HG03354 (cell line): ENCODE measurements at regions not wholly inside any gene's neighbourhood (a gene's known extent, or its start where the extent isn't known, plus 50 kb on each side); places are given as distances from the start of the nearest gene placed in this dataset.

Source experiments
- ATAC-seq: cut with Tn5 transposase; IDR thresholded peaks from one replicate; pipeline ENCODE4 v1.9.1; 2021; ENCODE audit warnings: mild to moderate bottlenecking; ENCODE audit not compliant: unreplicated experiment, poor library complexity, severe bottlenecking

DNA sequence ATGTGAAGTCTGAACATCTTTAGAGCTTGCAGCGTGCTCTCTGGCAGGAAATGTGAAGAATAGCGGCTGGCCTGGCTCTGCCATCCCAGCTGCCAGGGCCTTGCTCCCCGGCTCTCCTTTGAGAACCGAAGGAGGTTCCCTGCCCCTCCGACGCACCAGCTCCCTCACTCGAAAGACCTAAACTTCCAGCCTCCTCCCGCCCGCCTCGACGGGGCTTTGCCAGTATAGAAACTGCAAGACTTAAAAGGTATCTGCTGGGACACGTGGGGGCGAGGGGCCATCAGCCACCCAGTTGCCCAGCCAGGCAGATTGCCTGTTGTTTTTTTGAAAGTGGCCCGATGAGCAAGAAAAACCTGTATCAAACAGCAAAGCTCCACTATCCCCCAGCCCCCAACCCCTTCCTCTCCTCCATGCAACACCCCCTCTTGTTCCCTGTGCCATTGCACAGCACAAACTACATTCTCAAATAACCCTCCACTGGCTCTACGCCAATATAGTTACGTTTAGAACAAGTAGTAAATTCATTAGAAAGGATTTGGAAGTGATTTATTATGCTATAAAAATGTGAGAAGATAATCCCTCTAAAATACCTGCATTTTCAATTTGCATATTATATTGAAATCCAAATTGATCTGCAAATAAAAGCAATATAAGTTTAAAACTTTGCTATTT lies 331.9 kb downstream of the MED10 start:
- no peak for ATAC-seq

DNA sequence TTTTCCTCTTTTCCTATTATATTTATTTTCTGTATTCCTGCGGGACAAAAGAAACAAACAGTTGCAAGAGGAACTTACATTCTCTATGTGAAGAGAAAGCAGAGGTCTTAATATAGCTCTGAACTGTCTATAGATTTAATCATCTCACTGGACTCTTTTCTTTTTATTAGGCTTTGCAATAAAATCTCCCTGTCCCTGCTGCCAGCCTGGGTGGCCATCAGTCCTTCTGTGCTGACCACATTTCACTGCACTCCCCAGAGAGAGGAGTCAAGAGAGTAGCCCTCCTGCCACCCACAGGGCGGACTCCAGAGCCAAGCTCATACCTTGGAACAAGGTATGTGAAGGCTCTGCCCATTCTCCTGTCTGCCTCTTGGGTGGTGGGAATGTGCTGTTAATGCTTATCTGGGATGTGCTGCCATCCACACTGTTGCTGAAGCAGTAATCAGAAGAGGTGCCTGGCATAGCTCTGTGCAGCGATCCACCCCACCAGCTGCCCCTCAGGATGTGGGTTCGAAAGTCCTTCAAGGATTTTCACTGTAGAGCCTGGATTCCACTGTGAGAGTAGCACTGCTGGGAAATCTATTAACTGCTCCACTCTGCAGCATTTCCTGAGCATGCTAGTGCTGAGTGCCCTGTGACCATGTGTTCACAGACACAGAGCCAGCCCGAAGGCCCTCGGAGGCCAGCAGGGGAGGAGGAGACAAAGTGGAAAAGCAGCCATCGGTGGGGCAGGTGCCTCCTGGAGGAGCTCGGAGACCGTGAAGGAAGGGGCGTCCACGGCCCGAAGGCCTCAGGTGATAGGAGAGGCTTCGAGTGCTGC lies 334.6 kb downstream of the MED10 start:
- ATAC-seq = no peak

DNA sequence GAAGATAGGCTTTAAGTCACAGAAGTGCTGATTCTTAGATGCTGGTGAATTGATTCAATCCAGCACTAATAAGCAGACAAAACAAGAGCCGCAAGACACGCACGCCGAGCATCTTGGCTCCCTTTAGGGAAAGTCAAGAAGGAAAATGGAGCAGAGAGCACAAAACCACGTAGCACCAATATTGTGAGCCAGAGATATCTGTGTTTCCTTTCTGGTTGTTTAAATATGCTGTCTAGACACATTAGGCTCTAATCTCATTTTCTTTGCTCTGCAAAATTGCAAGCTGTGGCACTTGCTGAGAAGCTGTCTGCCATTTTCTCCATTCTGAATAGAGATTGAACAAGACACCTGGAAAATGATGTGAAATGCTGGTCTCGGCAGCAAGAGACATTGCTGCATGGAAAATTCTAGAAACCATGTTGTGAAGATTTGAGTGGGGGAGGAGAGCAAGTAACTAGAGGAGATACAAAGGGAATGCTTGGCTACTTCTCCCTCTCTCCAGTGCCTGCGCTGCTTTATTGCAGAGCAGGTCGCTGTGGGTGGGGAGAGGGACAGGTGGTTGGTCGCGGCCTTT lies 336.3 kb downstream of the MED10 start:
- no peak for ATAC-seq

DNA sequence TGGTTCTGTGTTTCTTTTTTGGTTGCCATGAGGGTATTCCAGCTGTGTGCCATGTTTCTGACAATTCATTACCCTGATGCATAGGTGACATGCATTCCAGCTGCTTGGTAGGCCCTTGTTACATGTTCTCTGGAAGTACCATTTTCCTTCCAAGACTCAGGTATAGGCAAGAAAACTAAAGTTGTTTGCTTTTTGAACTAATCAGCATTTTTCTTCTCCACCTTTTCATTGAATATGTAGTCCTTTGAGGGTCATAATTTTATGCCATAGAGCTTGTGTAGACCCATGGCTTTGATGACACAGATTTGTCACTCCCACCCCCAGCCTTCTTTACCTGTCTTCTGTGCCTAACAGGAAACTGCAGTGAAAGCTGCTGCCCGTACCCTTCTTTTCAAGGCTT lies 339.2 kb downstream of the MED10 start:
- no peak for ATAC-seq

DNA sequence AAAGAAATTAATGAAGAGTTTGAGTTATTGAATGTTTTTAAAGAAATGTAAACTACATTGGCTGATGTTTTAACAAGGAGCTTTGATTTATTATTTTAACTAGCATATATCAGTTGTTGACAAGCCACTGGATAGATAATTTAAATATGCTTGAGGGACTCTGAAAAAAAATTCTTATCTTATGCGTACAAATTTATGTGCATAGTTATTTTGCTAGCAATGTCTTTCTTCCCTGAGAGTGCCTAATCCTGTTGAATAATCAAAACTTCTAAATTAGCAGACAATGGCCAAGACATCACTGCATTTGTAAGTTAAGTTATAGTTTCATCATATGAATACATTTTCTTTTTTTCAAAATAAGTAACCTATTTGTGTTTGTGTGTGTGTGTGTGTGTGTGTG lies 342.3 kb downstream of the MED10 start:
- ATAC-seq = no peak

DNA sequence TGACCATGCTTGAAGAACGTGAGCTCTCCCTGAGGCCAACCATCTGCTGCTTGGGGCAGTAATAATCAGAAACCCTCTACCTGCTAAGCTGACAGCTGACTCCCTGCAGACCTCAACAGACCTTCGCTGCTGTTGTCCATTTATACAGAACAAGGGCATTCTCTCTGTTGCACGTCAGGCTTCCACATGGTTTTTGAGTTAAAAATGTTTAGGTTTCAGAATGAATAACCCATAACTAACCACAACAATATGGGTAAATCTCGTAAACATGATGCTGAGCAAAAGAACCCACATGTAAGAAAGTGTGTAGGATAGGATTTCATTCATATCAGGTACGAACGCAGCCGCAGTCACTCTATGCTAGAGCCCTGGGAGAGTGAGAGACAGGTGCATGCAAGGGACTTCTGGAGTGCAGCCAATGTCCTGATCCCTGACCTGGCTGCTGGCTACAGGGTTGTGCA lies 348.5 kb downstream of the MED10 start:
- no peak for ATAC-seq

DNA sequence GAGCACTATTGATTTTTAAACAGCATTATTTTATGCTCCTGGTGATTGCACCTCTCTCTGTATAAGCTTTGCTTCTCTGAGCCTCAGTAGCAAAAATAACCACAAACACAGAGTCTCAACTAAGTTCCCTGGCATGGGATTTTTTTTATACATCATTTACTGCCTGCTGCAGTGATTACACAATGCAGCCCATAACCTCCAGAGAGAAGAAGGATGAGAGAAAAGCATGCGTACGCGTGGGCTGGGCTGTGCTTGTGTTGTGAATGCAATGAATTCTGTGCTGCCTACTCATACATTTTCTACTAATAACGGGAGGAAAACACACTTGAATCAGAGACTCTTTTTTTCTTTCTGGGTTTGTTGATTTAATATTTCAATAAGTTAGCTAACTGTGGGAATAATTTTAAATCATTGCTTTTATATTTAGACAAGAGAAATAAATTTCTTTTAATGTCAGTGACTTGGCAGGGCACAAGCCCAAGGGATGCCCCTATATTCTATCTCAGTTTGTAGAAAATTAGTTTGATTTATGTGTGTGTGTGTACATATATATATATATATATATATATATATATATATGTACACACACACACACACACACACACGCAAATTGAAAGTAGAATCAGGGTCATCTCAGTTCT lies 351.5 kb downstream of the MED10 start:
- ATAC-seq = no peak

DNA sequence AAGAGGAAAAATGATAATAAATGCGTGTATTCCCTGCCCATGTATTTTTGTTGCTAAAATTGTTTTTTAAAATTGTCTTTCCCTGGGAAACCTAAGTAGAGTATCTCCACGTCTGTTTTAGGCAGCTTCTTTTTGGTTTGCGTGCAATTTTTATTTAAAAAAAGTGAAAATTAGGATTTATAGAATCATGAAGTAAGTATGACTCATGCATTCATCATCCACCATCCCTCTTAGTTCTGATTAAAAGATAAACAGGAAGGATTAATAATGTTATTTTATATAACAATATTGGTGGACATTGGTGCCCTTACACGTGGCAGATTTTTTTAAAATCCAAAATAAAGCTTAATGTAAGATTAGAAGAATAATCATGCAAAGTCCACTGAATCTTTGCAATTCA lies 358.7 kb downstream of the MED10 start:
- ATAC-seq = no peak

DNA sequence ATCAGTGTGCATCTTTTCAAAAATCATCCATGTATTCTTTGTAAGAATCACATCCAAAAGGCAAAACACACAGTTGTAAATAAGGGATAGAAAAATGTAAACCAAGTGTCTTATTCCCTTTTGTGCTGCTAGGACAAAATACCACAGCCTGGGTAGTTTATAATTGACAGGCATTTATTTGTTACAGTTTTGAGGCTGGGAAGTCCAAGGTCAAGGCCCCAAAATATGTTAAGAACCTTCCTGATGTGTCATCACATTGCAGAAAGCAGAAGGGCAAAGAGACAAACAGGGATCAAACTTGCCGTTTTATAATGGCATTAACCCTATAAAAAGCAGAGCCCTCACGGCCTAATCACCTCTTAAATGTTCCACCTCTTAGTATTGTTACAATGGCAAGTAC lies 364.8 kb downstream of the MED10 start:
- no peak for ATAC-seq

DNA sequence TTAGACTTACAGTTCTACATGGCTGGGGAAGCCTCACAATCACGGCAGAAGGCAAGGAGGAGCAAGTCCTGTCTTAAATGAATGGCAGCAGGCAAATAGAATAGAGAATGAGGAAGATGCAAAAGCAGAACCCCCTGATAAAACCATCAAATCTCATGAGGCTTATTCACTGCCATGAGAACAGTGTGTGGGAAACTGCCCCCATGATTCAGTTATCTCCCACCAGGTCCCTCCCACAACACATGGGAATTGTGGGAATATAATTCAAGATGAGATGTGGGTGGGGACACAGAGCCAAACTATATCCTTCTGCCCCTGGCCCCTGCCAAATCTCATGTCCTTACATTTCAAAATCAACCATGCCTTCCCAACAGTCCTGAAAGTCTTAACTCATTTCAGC lies 367.1 kb downstream of the MED10 start:
- ATAC-seq = no peak

DNA sequence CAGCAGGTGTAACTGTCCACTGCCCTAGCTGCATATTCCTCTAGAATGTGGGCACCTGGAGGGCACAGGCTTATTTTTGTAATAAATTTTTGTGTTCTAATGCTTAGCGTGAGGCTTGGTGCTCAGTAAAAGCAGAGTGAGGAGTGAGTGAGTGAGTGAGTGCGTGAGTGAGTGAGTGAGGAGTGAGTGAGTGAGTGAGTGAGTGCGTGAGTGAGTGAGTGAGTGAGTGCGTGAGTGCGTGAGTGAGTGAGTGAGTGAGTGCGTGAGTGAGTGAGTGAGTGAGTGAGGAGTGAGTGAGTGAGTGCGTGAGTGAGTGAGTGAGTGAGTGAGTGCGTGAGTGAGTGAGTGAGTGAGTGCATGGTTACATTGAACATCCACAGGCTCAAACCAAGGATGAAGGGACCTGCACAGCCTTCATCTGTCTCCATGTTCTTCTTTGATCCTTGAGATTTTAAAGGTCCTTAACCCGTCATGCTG lies 371.5 kb downstream of the MED10 start:
- no peak for ATAC-seq

DNA sequence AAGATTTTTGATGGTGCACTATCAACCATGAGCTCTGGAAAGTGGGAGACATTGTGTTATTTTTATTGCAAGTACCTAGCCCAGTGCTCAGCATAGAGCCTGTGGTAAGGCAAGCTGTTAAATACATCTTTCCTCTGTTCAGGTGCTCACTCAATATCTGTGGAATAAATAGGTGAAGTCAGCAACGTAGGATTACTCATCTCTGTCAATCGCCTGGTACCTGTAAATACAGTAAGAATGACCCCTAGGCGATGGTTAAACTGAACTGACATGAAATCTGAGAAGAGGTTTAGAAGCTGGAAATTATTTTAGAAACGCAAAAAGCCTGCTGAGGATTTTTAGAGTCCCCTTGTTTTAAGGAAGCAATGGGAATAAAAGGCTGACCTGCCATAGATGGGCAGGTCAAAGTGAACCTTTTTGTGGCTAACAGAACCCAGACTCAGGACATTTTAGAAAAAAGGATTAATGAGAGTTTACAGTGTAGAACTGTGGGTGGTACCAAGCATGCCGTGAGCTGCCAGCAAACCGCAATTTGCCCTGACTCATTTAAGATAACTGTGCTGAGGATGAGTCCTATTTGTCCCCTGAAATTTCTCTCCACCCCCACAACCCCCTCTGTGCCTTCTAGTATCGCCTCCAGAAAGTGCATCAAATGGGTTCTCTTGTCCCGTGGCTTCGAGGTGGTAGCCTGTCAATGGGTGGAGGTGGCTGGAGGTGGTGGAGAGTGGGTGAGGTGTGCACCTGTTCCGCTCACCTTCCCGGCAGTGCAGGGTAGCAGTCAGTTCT lies 375.1 kb downstream of the MED10 start:
- no peak for ATAC-seq

DNA sequence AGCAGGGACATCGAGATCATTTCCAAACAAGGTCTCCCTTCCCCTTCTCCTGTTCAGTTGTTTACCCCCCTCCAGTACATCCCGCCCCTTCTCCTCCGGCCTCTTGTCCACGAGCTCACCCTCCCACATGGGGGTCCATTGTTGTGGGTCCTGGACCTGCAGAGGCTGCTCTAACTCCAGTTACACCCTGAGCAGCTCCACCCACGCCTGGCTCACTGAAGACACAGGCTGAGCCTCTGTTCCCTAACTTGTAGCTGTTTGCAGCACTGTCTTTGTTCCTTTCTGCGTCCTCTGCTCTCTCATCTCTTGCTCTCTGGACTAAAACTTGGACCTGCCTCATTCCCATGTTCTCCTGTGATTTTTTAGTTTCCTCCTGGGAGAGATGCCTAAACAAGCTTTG lies 377.5 kb downstream of the MED10 start:
- no peak for ATAC-seq

DNA sequence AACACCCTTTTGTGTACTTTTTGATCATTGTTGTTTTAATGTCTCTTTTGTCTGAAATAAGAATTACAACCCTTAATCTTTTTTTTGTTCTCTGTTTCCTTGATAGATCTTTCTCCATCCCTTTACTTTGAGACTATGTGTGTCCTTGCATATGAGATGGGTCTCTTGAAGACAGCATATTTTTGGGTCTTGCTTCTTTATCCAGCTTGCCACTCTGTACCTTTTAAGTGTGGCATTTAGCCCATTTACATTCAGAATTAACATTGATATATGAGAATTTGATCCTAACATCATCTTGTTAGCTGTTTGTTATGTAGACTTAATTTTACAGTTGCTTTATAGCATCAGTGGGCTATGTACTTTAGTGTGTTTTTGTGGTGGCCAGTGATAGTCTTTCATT lies 382.5 kb downstream of the MED10 start:
- ATAC-seq = no peak

DNA sequence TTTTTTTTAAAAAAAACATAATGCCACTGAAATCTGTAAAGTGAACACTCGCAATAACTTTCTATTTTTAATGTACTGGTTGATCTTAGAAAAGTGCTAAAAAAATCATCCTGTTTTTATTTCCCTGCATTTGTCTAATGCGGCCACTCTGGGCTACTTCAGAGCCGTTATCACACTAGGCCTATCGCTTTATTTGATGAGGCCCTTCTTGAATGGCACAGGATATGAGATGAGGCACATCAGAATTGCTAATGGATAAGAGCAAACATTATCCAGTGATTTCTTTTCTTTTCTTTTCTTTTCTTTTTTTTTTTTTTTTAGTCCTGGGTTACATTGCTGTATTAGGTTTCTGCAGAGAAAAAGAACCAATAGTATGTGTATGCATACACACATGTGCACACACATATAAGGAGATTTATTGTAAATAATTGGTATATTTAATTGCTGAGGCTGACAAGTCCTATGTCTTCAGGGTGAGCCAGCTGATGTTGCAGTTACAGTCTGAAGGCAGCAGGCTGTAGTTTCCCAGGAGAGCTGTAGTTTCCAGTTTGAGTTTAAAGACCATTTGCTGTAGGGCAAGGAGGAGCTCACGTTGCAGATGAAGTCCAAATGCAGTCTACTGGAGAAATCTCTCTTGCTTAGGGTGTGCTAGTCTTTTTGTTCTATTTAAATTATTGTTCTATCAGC lies 391.7 kb downstream of the MED10 start:
- ATAC-seq = no peak

DNA sequence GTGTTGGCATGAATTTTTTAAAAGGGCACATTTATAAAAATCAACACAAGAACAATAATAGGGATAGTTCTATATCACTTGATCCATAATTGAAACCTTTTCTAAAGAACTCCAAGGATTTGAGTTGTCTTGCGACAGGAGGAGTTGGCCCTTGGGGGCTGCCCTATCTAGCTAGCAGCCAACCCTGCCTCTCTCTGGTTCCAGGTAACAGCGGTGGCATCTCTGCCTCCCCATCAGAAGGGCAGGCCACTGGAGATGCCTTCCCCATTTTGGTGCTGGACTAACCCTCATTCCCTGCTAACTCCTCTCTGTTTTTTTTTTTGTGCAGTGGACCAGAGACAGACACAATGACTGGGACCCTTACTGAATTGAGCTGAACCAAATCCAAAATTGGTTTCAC lies 393.0 kb downstream of the MED10 start:
- no peak for ATAC-seq

DNA sequence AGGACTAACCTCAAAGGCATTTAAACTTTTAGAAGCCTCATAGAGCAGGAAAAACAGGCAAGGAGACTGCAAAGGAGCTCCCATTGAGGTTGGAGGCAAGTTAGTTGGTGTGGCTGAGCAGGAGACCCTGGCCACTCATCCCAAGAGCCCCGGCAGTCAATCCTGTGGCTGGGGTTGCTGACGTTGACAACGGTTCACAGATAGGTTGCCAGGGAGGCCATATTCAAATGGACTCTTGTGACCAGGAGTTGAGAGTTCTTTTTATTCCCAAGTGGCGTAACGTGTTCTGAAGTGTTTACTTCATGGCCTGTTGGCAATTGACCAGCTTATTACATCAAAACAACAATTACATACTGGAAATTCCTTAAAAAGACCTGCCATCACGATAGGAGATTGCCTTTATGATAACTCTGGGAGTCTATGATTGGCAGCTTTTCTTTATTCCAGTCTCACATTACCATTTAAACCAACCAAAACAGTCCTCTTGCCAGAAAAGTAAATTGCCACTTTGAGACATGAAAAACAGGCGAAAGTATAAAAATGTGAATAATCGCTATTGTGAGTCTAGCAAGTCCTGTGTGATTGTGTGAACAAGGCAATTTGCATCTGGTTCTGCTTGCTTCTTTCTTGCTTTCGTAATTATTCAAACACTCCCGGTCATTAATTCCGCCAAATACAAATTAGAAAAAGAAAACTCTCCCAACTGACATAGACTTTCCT lies 394.9 kb downstream of the MED10 start:
- no peak for ATAC-seq

DNA sequence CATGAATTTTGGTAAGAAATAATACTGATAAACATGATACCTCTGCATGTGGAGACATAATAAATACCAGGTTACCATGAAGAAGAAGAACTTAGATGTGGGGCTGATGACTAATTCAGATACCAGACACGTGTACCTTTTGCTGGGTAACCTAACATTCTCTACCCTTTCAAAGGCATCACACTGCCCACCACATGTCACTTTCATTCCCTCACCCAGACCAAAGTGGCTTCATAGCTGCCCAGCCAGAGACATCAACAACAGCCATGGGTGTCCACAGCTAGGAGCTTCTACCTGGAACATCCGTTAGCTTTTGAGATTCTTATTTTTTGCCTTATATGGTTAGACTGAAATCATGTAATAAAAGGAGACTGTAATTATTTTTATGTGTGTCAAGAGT lies 396.8 kb downstream of the MED10 start:
- no peak for ATAC-seq

DNA sequence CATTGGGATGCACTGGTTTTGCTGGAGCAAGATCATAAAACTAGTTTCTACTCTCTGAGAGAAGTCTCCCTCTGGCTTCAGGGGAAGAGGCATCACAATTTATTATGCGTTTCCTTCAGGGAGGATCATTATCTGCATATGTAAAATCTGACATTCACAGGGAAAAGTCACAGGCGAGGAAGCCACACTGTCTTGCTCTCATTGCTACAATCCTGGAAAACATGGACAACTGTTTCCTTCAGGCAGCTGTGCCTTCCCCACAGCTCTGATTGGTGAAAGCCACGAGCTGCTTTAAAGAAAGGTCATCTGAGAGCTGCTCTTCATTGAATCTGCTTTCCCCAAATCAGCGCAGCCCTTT lies 397.8 kb downstream of the MED10 start:
- ATAC-seq = no peak
